GM21447 (cell line): ENCODE measurements at regions not wholly inside any gene's neighbourhood (a gene's known extent, or its start where the extent isn't known, plus 50 kb on each side); places are given as distances from the start of the nearest gene placed in this dataset.

Experiments used
- ATAC-seq: cut with Tn5 transposase; IDR thresholded peaks from one replicate; pipeline ENCODE4 v1.9.1; 2021; ENCODE audit not compliant: unreplicated experiment

DNA sequence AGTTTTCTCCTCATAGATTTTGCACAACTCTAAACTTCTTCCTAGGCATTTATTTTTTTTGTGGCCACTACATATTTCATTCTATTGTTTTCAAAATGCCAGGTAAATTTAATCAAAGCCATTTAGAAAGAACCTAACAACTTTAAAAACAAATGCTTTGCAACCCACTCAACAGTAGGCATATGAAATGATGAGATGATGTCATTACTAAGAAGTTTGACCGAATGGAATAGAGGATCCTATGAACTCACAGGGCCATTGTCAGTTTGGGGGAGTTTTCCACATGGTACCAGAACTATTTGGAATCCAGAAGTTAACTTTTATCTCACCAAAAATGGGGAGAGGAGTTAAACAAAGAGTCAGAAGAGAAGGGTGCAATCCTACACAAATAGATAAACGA, 100.7 kb upstream of the INHBA start:
- no peak for ATAC-seq

DNA sequence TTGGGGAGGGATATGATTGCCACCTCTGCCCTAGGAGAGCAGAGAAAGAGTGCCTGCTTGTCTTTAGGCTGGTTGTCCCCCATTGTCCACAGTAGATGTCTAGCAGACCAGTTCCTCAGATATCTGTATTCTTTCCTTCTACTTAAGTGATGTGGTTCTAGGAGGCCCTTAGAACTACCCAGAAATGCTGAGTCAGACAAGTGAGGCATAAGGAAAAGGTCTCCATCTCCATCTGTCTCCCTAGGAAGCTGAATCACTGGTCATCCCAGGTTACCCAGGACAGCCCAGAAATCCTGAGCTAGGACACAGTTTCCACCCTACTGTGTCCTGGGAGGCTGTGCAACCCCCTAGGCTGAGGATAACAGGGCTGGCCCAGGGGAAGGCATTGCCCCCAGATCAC, 93.4 kb upstream of the INHBA start:
- ATAC-seq = no peak

DNA sequence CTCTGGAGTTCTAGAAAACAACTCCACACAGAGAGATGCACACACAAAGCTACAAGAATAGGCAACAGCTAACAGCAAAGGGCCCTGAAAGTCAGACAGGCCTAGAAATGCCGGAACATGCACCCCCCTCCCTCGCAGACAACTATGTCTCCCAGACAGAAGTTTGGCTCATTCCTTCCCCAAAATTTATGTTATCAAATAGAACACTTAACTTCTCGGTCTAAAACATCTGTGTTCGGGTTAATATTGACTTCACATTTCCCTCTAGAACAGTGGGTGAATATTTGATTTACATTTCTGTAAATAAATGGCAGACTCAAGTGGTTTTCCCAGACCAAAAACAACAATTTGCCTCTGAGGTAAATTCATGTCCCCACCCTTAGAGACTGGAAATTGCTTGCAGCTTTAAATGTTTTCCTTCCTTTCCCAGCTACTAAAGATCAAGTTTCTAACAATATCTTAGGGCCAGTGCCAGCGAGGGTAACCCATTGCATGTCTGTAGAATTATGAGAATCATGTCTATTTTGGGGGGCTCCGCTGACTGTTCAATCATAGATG, 92.5 kb upstream of the INHBA start:
- no peak for ATAC-seq

DNA sequence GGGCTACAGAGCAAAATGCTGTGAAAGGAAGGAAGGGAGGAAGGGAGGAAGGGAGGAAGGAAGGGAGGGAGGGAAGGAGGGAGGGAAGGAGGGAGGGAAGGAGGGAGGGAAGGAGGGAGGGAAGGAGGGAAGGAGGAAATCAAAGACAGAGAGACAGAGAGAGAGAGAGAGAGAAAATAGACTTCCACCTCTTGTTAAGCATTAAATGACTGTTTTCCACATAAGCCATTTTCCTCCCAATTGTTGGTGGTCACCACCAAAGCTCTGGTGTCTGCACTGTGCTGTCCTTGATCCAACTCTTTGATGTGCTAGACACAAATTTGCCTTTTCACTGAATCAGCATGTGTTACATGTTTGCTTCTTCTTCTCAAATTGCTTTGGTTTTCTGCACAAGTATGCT, 90.7 kb upstream of the INHBA start:
- no peak for ATAC-seq

DNA sequence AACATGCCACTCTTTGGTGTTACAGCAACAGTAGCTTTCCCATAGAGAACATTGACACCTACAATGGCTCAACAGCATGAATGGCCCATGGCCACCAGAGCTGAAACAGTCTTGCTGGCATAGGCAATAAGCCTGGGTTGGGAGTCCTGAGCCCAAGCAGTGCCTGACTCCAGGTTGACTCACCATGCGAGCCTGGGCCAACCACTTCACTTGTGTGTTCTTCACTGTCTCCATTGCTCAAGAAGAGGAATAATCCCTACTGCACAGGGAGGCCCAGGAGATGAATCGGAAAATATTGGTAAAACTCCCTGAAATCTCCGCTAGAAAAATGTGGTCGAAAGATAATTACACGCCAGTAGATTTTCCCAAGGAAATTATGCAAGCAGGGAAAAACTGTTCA, 89.2 kb upstream of the INHBA start:
- no peak for ATAC-seq

DNA sequence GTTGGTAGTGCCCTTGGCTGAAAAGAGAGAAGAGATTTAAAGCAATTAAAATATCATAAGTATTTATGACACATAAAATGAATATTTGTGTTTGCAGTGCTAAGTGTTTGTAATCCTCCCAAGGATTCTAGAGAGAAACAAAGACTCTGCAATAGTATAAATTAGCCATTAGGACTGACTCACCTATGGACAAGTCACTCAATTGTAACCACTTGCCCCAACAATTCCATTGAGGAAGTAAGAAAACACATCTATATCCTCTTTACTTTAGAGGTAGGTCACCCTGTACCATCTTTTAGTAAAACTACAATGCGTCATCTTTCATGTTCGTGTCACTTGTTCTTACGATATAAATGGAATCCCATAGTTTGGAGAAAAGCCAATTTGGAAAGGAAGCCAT, 85.7 kb upstream of the INHBA start:
- ATAC-seq = no peak

DNA sequence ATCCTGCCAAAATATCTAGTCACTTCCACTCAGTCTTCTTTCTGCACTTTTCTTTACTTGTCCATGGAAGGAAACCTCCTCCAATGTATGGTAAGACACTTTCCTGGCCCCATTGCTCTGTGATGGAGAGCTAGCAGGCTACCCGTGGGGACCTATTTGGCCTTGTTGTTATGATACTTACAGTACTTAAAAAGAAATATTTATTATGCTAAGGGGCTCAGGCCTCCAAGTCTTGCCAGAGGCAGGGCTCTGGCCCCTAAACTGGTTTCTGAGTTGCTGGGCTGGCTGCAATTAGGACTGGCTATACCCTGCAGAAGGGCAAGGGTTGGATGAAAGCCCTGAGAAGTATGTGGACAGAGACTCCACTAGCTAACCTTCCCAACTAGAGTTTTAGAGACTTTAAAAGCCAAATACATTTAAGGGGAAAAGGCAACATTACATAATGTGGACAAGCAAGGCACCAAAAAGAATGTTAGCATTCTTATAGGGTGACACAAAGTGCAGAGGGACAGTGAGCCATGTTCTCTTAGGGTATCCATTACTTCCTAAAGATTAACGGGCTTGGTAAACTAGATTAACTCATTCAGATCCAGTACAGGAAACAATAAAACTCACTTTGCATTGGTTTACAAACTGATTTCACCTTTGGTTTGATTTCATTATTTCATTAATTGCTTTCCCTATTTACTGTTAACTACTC, 84.9 kb upstream of the INHBA start:
- no peak for ATAC-seq

DNA sequence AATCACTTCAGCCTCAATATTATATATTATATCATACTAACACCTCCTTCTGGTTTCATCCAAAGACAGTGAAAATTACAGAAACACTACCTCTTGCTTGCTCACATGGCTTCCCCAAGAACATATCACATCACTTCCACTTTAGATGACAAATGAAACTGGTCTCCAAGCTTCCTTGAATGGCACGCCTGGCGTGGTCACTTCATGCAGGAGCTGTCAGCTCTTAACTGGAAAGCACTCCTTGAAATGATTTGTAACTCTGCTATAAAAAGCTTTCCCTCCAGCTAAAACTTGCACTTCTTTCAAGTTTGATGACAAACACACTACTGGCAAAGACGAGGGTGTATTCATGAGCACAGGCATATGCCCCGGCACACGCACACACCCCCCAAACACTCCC, 84.1 kb upstream of the INHBA start:
- no peak for ATAC-seq

DNA sequence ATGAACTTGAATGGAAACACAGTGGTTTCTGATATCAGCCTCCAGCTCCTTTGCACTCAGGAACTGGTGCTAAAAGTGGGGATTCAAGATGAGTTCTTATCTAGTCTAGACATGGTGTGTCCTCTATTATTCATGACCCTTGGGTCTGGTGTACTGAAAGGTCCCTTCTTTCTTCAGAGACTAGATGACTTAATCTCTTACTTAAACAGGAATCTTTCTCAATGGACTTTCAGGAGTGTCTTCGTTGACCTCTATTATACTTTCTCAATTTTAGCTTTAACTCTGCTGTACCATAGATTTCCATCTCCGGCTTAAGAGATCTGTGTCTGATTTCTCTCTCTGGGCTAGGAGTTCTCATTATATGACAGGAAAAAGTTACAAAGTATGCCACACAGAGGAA, 83.5 kb upstream of the INHBA start:
- ATAC-seq = no peak

DNA sequence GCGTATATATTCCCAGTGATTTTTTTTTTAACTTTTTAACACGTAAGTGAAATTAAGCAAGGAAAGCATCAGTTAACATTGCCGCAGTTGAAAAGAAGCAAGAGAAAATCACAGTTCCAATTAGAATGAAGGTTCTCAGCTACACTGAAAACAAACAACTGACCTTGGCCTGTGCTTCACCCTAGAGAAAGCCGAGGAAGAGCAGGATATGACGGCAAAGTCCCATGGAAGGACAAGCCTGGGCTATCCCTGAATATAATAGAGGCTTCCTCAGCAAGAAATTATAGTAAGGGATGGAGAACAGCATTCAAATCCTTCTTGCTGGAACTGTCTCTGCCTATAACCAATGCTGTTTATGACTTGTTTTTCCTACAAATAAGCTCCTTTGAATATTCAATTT, 83.0 kb upstream of the INHBA start:
- no peak for ATAC-seq

DNA sequence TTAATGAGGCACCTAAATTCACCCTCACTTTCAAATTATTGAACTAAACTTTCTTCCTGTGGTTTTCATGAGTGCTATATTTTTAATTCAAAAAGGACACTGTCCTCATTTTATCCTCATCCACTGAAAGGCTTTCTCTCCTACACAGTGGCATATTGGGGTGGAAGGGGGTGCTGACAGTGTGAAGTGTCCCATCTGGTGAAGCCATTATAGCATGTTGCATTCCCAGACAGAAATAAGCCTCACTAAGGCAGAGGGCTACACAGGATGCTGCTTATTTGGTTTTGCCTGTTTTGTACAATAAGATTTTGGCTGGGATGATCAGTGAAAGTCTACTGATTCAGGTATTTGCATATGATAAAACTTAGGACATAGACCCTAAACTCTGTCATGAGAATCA, 82.4 kb upstream of the INHBA start:
- ATAC-seq = no peak

DNA sequence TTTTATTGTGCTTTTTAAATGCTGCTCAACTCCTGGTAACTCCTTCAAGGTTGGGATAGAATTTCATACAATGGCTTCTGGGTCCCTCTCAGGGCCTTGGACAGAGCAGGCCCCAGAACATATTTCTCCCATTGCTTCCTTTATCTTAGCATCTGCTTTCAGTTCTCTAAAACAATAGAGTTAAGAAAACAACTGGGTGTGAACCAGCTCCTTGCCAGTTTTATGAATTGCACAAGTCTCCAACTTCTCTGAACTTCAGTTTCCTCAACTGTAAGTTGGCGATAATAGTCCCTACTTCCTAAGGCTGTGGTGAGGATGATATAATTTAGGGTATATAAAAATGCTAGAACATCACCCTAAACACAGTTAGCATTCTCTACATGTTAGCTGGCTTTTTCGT, 77.0 kb upstream of the INHBA start:
- no peak for ATAC-seq

DNA sequence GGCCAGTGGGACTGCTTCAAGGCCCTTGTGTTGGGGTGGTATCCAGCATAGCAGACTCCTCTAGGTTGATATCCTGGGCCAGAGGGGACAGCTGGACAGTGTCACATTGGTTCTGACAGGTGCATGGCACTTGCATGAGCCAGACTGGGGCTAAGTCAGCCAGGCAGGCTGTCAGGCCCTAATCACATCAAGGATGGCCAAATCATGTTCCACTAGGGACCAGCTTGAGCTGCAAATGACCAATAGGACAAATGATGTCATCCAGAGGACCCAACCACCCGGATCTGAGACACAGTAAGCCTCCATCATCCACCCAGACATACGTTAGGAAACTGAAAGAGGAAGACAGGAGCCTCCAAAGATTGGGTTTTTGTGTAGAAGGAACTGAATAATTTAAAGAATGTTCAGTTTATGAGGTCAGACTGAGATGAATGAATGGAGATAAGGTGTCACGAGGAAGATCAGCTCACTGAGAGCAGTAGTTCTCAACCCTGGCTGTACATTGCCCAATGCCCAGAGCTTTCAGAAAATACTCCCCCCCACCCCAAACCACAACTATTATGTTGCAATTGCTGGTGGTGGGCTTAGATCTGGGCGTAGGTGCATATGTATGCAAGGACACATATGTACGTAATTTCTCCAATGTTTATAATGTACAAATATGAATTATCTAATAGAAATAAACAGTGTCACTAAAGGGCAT, 75.2 kb upstream of the INHBA start:
- no peak for ATAC-seq

DNA sequence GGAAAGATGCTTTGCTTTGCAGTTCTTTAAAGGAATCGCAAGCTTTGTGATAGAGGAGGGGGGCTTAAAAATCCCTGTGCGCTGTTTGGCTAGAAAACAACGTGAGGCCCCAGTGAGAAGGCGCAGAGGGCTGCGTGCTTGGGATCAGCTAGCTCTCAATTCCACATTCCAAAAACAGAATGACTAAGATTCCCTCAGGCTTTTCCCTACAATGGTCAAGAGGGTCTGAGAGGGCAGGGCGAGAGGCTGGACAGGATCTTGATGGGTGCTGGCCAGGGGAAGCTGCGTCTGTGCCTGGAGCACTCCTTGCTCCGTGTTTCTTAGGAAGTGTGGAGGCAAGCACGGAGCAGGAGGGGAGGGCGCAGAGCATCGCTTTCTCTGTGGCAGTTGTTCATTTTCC, 72.1 kb upstream of the INHBA start:
- ATAC-seq = no peak

DNA sequence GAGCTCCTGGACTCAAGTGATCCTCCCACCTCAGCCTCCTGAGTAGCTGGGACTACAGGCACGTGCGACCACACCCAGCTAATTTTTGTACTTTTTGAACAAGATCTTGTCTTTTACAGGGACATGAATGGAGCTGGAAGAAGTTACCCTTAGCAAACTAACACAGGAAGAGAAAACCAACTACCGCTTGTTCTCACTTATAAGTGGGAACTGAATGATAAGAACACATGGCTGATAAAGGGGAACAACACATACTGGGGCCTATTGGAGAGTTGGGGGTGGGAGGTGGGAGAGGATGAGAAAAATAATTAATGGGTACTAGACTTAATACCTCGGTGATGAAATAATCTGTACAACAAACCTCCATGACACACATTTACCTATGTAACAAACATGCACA, 70.9 kb upstream of the INHBA start:
- no peak for ATAC-seq

DNA sequence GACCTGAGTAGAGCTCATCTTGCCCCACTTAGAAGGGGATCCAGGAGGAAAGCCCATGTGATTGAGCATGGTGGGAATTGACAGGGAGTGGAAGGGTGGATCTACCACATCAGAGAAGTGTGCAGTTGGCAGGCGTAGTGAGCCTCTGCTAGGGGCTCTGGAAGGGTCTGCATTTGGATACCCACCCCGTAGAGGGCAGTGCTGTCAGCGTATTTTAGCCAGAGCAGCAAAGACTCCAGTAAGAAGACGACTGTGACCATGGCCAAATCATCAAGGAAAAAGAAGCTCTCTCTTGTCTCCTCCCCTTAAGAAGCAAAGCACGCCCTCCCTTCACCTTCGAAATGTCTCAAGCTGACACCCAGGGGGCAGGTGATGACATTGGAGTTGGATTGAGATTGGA, 68.8 kb upstream of the INHBA start:
- ATAC-seq = no peak

DNA sequence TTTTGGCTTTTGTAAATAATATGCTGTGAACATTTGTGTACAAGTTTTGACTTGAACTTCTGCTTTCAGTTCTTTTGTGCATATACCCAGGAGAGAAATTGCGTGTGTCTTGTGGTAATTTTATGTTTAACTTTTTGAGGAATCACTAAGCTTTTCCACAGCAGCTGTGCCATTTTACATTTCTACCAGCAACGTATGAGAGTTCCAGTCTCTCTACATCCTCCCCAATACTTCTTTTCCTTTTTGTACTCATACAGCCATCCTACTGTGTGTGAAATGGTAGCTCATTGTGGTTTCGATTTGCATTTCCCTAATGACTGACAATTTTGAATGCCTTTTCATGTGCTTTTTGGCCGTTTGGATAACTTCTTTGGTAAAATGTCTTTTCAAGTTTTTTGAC, 66.3 kb upstream of the INHBA start:
- ATAC-seq = no peak

DNA sequence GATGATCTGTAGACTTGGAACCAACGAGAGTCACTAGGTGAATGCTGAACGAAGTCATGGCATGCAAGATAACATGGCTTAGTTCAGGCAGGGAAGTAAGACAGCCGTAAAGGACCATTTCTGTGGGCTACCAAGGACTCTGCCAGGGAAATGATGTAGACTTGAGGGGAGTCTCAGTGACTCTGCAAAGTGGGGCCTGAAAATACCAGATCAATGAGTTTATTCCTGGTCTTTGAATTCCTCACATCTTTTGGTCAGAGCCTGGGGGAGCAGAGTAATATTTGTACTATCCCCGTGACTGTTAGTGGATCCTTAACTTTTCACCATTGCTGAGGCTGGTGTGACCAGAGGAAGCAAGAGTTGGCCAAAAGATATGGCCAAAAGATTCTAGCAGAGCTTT, 60.7 kb upstream of the INHBA start:
- ATAC-seq = no peak

DNA sequence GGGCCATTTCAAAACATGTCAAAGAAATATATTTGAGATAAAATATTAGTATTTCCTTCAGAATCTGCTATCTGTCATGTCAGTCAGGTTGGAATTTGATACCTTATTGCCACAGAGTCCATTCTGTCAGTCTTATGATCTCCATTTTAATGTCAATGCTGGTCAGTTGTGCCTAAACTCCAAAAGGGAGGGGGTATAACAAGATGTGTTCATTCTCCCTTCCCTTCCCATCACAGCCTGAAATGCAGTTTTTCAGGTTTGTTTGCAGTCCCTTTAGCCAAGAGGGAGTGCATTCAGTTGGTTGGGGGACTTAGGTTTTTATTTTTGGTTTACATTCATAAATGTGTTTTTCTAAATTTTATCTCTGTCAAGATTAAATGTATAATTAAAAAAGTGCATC, 59.8 kb upstream of the INHBA start:
- ATAC-seq = no peak

DNA sequence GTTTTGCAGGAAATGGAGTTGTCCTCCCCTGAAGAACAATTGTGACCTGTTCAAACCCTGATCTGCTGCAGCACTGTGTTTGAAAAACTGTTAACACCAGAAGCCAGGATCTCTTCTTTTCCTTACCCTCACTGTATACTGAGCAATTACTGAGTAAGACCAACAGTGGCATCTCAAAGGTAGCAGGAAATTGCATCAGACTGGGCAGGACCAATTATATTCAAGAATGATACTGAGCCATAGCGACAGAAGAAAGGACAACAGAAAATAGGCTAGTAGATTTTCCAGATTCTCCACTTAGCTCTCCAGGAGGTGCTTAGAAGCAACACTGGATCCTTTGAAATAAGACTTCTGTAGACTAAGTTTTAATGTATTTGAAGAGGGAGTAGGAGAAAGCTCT, 57.4 kb upstream of the INHBA start:
- ATAC-seq = no peak

DNA sequence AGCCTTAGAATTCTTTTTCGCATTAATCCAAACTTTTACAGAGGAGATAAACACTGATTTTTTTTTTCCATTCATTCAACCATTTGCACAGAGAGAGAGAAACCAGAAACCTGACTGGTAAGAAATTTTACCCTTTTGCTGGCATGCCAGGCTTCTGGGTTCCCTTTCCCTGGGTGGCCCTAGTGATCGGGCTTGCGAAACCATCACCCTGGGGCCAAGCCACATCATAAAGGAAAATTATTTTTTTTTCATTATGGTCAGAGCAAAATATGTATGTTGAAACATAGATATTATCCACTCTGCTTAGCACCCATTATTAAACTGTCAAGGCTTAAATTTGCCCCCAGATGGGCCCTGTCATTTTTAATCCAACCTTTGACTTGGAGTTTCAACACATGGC, 55.4 kb upstream of the INHBA start:
- no peak for ATAC-seq

DNA sequence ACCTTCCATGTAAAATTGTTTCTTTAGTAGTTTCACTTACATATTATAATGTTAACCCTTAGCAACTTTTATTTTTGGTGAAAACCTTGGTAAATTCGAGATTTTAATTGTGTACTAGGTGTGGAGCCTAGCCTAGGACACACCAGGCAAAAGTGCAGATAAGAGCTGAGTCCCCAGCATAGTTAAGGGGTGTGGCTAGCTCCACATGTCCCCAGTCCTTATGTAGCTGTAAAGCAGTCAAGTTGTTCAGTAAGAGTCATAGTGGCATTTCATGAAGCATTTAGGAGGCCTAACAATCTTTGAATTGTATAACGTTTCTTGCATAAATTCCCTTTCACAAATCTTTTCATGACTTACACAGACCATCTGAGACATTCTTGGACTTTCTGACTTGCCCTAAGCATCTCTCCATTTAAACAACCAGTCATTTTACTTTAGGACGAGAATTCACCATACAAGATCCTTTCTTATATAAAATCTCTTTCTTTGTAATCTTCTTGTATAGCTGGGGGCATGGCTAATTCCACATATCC, 53.8 kb upstream of the INHBA start:
- no peak for ATAC-seq

DNA sequence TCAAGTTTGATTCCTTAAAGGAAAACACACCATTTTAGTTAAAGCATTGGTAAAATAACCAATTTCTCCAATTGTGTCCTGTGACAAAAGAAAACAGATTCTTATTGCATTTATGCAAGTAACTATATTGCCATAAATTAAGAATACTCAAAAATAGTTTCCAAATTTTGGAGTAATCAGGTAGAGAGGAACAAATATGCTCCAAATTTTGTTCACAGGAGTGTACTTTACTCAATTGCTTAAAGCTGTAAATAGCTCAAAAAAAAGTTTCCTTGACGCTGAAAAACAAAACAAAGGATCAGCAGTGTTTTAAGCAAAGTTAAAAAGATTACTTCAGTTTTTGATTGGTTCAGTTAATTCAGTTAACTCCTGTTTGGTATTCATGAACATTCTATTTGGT, 52.2 kb upstream of the INHBA start:
- ATAC-seq = no peak
